IMR-90 (cell line): ENCODE measurements at regions not wholly inside any gene's neighbourhood (a gene's known extent, or its start where the extent isn't known, plus 50 kb on each side); places are given as distances from the start of the nearest gene placed in this dataset.

ENCODE experiments used
- ATAC-seq: fragments of 200-7000 bp; cut with Tn5 transposase; 2 replicates; pipeline ENCODE4 v1.9.1; 2020; ENCODE audit warnings: low read depth, mild to moderate bottlenecking, moderate library complexity
- BruUV-seq: library from RNA; stranded (reverse); fragments of 400-500 nt; replicated peaks from 2 replicates; lab custom pipeline; 2021; lab: Mats Ljungman, UMichigan
- CTCF ChIA-PET: fragments of 300-600 bp; formaldehyde crosslinking; extraction: SDS; loops from one replicate; lab custom pipeline; 2021; ENCODE audit warnings: antibody characterized with exemption; lab: Yijun Ruan, JAX
- POLR2A ChIA-PET: fragments of 300-600 bp; sonication (Branson Sonifier 250); formaldehyde crosslinking; loops from one replicate; lab custom pipeline; 2022; ENCODE audit warnings: antibody characterized with exemption; ENCODE audit not compliant: unreplicated experiment; lab: Charles Lee
- DNase-seq: peaks from one replicate; pipeline ENCODE4 v3.0.0; 2013
- H2AFZ ChIP-seq: replicated peaks from 2 replicates; pipeline ENCODE3; 2013; ENCODE audit warnings: low read length, mild to moderate bottlenecking; ENCODE audit not compliant: poor library complexity
- H2AK5ac ChIP-seq: 2 replicates; pipeline ENCODE4 v1.6.1; 2013; ENCODE audit warnings: low read depth, low read length, inconsistent platforms
- H2AK9ac ChIP-seq: replicated peaks from 2 replicates; pipeline ENCODE3; 2013; ENCODE audit warnings: mild to moderate bottlenecking, low read depth, low read length, moderate library complexity; ENCODE audit not compliant: poor library complexity
- H2BK120ac ChIP-seq: 2 replicates; pipeline ENCODE4 v1.6.1; 2013; ENCODE audit warnings: low read depth, low read length, inconsistent platforms
- H2BK15ac ChIP-seq: 3 replicates; pipeline ENCODE4 v1.6.1; 2013; ENCODE audit warnings: low read depth, low read length, inconsistent platforms
- H2BK20ac ChIP-seq: 2 replicates; pipeline ENCODE4 v1.6.1; 2013; ENCODE audit warnings: low read depth, mild to moderate bottlenecking, inconsistent platforms, low read length, moderate library complexity
- H2BK5ac ChIP-seq: 2 replicates; pipeline ENCODE4 v1.6.1; 2013; ENCODE audit warnings: mild to moderate bottlenecking, low read depth, low read length, inconsistent platforms; ENCODE audit not compliant: poor library complexity, severe bottlenecking
- H3K14ac ChIP-seq: replicated peaks from 2 replicates; pipeline ENCODE4 v1.6.1; 2013; ENCODE audit warnings: low read depth, low read length, inconsistent platforms
- H3K18ac ChIP-seq: 2 replicates; pipeline ENCODE4 v1.6.1; 2013; ENCODE audit warnings: low read depth, low read length, control low read depth
- H3K23ac ChIP-seq: 2 replicates; pipeline ENCODE4 v1.6.1; 2013; ENCODE audit warnings: low read depth, low read length, inconsistent platforms
- H3K27ac ChIP-seq: 2 replicates; pipeline ENCODE4 v1.5.1; 2013; ENCODE audit warnings: mild to moderate bottlenecking, control low read depth, low read length; ENCODE audit not compliant: insufficient read depth
- H3K27me3 ChIP-seq: 2 replicates; pipeline ENCODE4 v1.6.1; 2013; ENCODE audit warnings: low read length; ENCODE audit not compliant: control insufficient read depth, insufficient read depth
- H3K36me3 ChIP-seq: 2 replicates; pipeline ENCODE4 v1.6.1; 2013; ENCODE audit warnings: low read length, mixed read lengths; ENCODE audit not compliant: control insufficient read depth, insufficient read depth
- H3K4ac ChIP-seq: 2 replicates; pipeline ENCODE4 v1.6.1; 2013; ENCODE audit warnings: low read depth, low read length, inconsistent platforms
- H3K4me1 ChIP-seq: 2 replicates; pipeline ENCODE4 v1.6.1; 2013; ENCODE audit warnings: low read length, mixed read lengths; ENCODE audit not compliant: control insufficient read depth, insufficient read depth
- H3K4me2 ChIP-seq: 2 replicates; pipeline ENCODE4 v1.6.1; 2013; ENCODE audit warnings: low read depth, mild to moderate bottlenecking, control low read depth, low read length, moderate library complexity
- H3K4me3 ChIP-seq: 2 replicates; pipeline ENCODE4 v1.5.1; 2013; ENCODE audit warnings: low read depth, mild to moderate bottlenecking, control low read depth, low read length, moderate library complexity; ENCODE audit not compliant: insufficient read depth
- H3K56ac ChIP-seq: 2 replicates; pipeline ENCODE4 v1.6.1; 2013; ENCODE audit warnings: low read length, inconsistent platforms; ENCODE audit not compliant: insufficient read depth; ENCODE audit errors: extremely low read depth
- H3K79me1 ChIP-seq, 2 experiments: 2 replicates each; pipeline ENCODE4 v1.6.1; 2013; ENCODE audit warnings: low read length in 2 of 2, inconsistent platforms in 1 of 2, low read depth in 1 of 2
- H3K9ac ChIP-seq: 2 replicates; pipeline ENCODE4 v1.6.1; 2013; ENCODE audit warnings: low read depth, low read length, control low read depth
- H3K9me1 ChIP-seq: 2 replicates; pipeline ENCODE4 v1.6.1; 2013; ENCODE audit warnings: low read length, inconsistent platforms; ENCODE audit not compliant: insufficient read depth
- H3K9me3 ChIP-seq: 2 replicates; pipeline ENCODE4 v1.6.1; 2013; ENCODE audit warnings: low read length; ENCODE audit not compliant: control insufficient read depth, insufficient read depth
- H4K20me1 ChIP-seq: 2 replicates; pipeline ENCODE4 v1.6.1; 2013; ENCODE audit warnings: low read length, inconsistent platforms; ENCODE audit not compliant: insufficient read depth
- H4K5ac ChIP-seq: 2 replicates; pipeline ENCODE4 v1.6.1; 2013; ENCODE audit warnings: mild to moderate bottlenecking, low read depth, low read length, control low read depth
- H4K8ac ChIP-seq, 2 experiments: 2 replicates each; pipeline ENCODE4 v1.6.1; 2013; ENCODE audit warnings: low read depth in 2 of 2, low read length in 2 of 2, control low read depth in 1 of 2, inconsistent platforms in 1 of 2
- H4K91ac ChIP-seq: 2 replicates; pipeline ENCODE4 v1.6.1; 2013; ENCODE audit warnings: low read depth, low read length, inconsistent platforms; ENCODE audit not compliant: insufficient read depth
- BHLHE40 ChIP-seq: fragments of 150-350 bp; IDR thresholded peaks from 2 replicates; pipeline ENCODE4 v1.6.1; 2016; ENCODE audit warnings: mild to moderate bottlenecking, low read depth, low read length
- CEBPB ChIP-seq: IDR thresholded peaks from 2 replicates; pipeline ENCODE4 v1.6.1; 2012; ENCODE audit warnings: low read depth, low read length, improper control_type of control experiment
- CTCF ChIP-seq: conservative IDR thresholded peaks from 2 replicates; pipeline ENCODE4 v1.5.1; 2012; ENCODE audit warnings: mild to moderate bottlenecking, low read depth, low read length, improper control_type of control experiment
- ELK1 ChIP-seq: fragments of 150-350 bp; IDR thresholded peaks from 2 replicates; pipeline ENCODE4 v1.6.1; 2016; ENCODE audit warnings: low read depth, mild to moderate bottlenecking, low read length, moderate library complexity, borderline replicate concordance
- FOS ChIP-seq: fragments of 150-350 bp; IDR thresholded peaks from 2 replicates; pipeline ENCODE4 v1.6.1; 2016; ENCODE audit warnings: low read depth, low read length
- MAFK ChIP-seq: IDR thresholded peaks from 2 replicates; pipeline ENCODE4 v1.6.1; 2012; ENCODE audit warnings: low read depth, low read length, improper control_type of control experiment
- MAZ ChIP-seq: IDR thresholded peaks from 2 replicates; pipeline ENCODE4 v1.6.1; 2012; ENCODE audit warnings: low read depth, mild to moderate bottlenecking, low read length, improper control_type of control experiment, moderate library complexity, borderline replicate concordance
- POLR2A ChIP-seq: IDR thresholded peaks from 2 replicates; pipeline ENCODE4 v1.6.1; 2012; ENCODE audit warnings: mild to moderate bottlenecking, low read depth, low read length
- RAD21 ChIP-seq: IDR thresholded peaks from 2 replicates; pipeline ENCODE4 v1.6.1; 2012; ENCODE audit warnings: low read length, improper control_type of control experiment
- RCOR1 ChIP-seq: IDR thresholded peaks from 2 replicates; pipeline ENCODE4 v1.6.1; 2012; ENCODE audit warnings: mild to moderate bottlenecking, low read length, improper control_type of control experiment; ENCODE audit not compliant: insufficient replicate concordance
- RFX5 ChIP-seq: IDR thresholded peaks from 2 replicates; pipeline ENCODE4 v1.8.0; 2012; ENCODE audit warnings: low read depth, mild to moderate bottlenecking, low read length, moderate library complexity
- SMC3 ChIP-seq: fragments of 150-350 bp; IDR thresholded peaks from 2 replicates; pipeline ENCODE4 v1.6.1; 2016; ENCODE audit warnings: low read depth, mild to moderate bottlenecking, antibody characterized with exemption, low read length, moderate library complexity
- USF2 ChIP-seq: fragments of 150-350 bp; IDR thresholded peaks from 2 replicates; pipeline ENCODE4 v1.6.1; 2017; ENCODE audit warnings: mild to moderate bottlenecking, antibody characterized with exemption, low read length, low read depth
- WGBS, 2 experiments: methylation state at CpG; one replicate each; pipeline versions ENCODE4 v1.1.5 to v1.1.7; 2013; ENCODE audit warnings: missing lambda C conversion rate in 2 of 2; ENCODE audit not compliant: insufficient read length in 1 of 2; ENCODE audit errors: extremely low coverage in 2 of 2; 5-methylcytosine and 5-hydroxymethylcytosine counted together
- dilution Hi-C: fragments of 300-500 bp; cut with HindIII; formaldehyde crosslinking; loops from one replicate; pipeline ENCODE4 v1.14.3; 2018; ENCODE audit warnings: low sequenced_read_pairs; ENCODE audit not compliant: unreplicated experiment
- in situ Hi-C: fragments of 300-500 bp; cut with MboI; formaldehyde crosslinking; loops from 3 replicates; pipeline ENCODE4 v1.14.3; 2019; ENCODE audit warnings: low sequenced_read_pairs, inconsistent platforms, mixed read lengths
- intact Hi-C: fragments of 100-400 bp; cut with micrococcal nuclease; formaldehyde crosslinking; loops from 2 replicates; pipeline ENCODE4 v1.10.0; 2022

GRCh38 chr3:74357881-74358280, 256.6 kb downstream of the CNTN3 start:
- no peak for TF ChIP-seq SMC3
- TF ChIP-seq RCOR1 = no peak
- no peak for TF ChIP-seq POLR2A
- no peak for TF ChIP-seq BHLHE40
- TF ChIP-seq FOS = no peak
- TF ChIP-seq RFX5 = no peak
- TF ChIP-seq ELK1 = no peak
- no peak for TF ChIP-seq USF2
- no peak for TF ChIP-seq RAD21
- TF ChIP-seq CTCF = no peak
- no peak for TF ChIP-seq MAZ
- TF ChIP-seq CEBPB = no peak
- TF ChIP-seq MAFK = no peak
- Histone ChIP-seq H2BK20ac (no peak overlapping the region), H3K9ac (no peak overlapping the region), H3K14ac (no peak overlapping the region), H3K9me1 (no peaks in the 10 kb centered on the region), H3K27ac (no peak overlapping the region), H4K8ac (no peak overlapping the region), H3K4me1 (no peaks in the 10 kb centered on the region), H3K9me3 (no peaks in the 10 kb centered on the region), H3K4me2 (no peak overlapping the region), H2BK15ac (no peak overlapping the region), H2AK5ac (no peak overlapping the region), H3K36me3 (no peaks in the 10 kb centered on the region), H3K56ac (no peak overlapping the region), H2BK5ac (no peak overlapping the region), H3K4ac (no peak overlapping the region), H3K4me3 (no peak overlapping the region), H2BK120ac (no peak overlapping the region), H4K5ac (no peak overlapping the region), H3K79me1 (no peaks in the 10 kb centered on the region), H4K20me1 (no peaks in the 10 kb centered on the region), H4K91ac (no peak overlapping the region), H2AFZ (no peak overlapping the region), H2AK9ac (no peak overlapping the region), H3K18ac (no peak overlapping the region), H3K23ac (no peak overlapping the region), H3K27me3 (no peaks in the 10 kb centered on the region)
- ChIA-PET POLR2A (no interaction called here), CTCF (no interaction called here)
- in situ Hi-C loops (no loop called here), dilution Hi-C loops (no loop called here), intact Hi-C loops (no loop called here)
- ATAC-seq (no peak), DNase-seq (no peak)
- WGBS, 2 experiments = no CpG with 5 or more reads among the region's 6 CpGs
- BruUV-seq = no TSS peak
